NB4 (cell line): ENCODE measurements at regions not wholly inside any gene's neighbourhood (a gene's known extent, or its start where the extent isn't known, plus 50 kb on each side); places are given as distances from the start of the nearest gene placed in this dataset.
"Not testable (repeated sequence)": the region's sequence is repeated elsewhere in the genome, so short reads cannot be mapped to it uniquely, and the experiment has no call there.

ENCODE experiments used
- DNase-seq: peaks from one replicate; pipeline ENCODE4 v3.0.0; 2010; ENCODE audit warnings: low read depth
- H3K4me3 ChIP-seq: one replicate; pipeline ENCODE4 v1.5.1; 2011; ENCODE audit warnings: mild to moderate bottlenecking, low read depth, low read length, moderate library complexity
- MYC ChIP-seq: IDR thresholded peaks from 2 replicates; pipeline ENCODE4 v1.6.1; 2011; ENCODE audit warnings: low read depth, low read length
- POLR2A ChIP-seq: IDR thresholded peaks from 2 replicates; pipeline ENCODE4 v1.6.1; 2011; ENCODE audit warnings: mild to moderate bottlenecking; ENCODE audit not compliant: insufficient read length; ENCODE audit errors: extremely low read depth
- TF ChIP-seq, protein P1 (sequence below): IDR thresholded peaks from one replicate; pipeline ENCODE4 v1.5.1; 2012; ENCODE audit warnings: low read depth, low read length
- TF ChIP-seq, protein P2 (sequence below): IDR thresholded peaks from 2 replicates; pipeline ENCODE4 v1.6.1; 2011; ENCODE audit warnings: low read depth, low read length

DNA sequence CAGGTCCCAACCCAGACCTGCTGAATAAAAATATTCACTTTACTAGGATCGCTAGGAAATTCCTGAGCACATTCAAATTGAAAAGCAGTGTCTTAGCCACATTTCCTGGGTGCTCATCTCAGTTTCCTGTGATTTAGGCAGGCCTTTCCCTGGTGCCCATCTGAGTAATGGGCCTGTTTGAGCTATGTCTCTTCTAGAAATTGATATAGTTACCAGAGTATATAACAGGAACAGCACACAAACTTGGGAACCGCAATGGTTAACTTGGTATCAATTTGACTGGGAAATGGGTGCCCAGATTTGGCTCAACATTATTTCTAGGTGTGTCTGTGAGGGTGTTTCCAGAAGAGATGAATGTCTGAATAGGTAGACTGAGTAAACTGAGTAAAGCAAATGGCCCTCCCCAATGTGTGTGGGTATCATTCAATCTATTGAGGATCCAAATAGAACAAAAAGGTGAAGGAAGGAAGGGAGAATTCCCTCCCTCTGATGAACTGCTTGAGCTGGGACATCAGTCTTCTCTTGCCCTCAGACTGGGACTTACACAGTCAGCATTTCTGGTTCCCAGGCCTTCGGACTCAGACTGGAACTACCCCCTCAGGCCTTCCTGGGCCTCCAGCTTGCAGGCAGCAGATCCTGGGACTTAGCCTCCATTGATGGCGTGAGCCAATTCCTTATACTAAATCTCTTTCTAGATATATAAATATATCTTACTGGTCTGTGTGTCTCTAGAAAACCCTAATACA lies 99.1 kb downstream of the CCDC71L start:
- DNase-seq = no peak
- no peak overlapping the region for H3K4me3 ChIP-seq
- no peak for TF ChIP-seq POLR2A
- TF ChIP-seq MYC = no peak
- TF ChIP-seq, protein P1, sequence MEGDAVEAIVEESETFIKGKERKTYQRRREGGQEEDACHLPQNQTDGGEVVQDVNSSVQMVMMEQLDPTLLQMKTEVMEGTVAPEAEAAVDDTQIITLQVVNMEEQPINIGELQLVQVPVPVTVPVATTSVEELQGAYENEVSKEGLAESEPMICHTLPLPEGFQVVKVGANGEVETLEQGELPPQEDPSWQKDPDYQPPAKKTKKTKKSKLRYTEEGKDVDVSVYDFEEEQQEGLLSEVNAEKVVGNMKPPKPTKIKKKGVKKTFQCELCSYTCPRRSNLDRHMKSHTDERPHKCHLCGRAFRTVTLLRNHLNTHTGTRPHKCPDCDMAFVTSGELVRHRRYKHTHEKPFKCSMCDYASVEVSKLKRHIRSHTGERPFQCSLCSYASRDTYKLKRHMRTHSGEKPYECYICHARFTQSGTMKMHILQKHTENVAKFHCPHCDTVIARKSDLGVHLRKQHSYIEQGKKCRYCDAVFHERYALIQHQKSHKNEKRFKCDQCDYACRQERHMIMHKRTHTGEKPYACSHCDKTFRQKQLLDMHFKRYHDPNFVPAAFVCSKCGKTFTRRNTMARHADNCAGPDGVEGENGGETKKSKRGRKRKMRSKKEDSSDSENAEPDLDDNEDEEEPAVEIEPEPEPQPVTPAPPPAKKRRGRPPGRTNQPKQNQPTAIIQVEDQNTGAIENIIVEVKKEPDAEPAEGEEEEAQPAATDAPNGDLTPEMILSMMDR = no peak
- TF ChIP-seq, protein P2, sequence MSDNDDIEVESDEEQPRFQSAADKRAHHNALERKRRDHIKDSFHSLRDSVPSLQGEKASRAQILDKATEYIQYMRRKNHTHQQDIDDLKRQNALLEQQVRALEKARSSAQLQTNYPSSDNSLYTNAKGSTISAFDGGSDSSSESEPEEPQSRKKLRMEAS = no peak

DNA sequence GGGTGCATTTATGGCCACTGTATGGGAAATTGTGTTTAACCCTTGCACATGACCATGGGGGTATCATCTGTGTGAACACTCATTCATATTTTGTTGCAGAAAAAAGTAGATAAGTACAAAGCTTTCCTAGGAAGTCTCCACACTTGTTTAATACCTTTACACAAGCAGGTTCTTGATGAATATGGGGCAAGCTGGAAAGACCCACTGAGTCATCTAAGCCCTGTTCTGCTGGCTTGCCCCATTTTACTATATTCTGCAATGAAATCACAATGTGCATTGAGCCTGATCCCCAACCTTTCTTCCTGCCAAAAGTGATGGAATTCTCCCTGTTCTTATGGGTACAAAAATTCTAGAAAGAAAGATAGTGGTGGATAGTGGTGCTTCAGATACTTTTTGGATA lies 99.8 kb downstream of the CCDC71L start:
- DNase-seq = no peak
- TF ChIP-seq, protein P1 = no peak
- TF ChIP-seq POLR2A = no peak
- no peak for TF ChIP-seq MYC
- TF ChIP-seq, protein P2 = no peak

DNA sequence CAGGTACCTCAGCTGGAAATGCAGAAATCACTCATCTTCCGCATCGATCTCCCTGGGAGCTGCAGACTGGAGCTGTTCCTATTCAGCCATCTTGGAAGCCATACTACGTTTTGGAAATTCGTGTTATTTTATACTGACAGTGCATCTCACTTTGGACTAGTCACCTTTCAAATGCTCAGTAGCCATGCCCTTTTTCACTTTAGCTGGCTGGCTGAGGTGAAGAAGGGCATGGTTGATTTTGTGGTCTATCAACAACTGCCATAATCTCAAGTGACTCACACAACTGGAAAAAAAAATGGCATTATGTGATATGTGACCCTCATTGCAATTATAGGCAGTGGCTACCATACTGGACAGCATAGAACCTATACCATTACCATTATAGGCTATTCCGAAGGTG lies 100.5 kb downstream of the CCDC71L start:
- no peak for DNase-seq
- TF ChIP-seq, protein P2 = no peak
- no peak for TF ChIP-seq POLR2A
- TF ChIP-seq, protein P1 = no peak
- no peak for TF ChIP-seq MYC
- H3K4me3 ChIP-seq = no peak overlapping the region

More for the DNA sequence above, 99.8 kb downstream of the CCDC71L start:
- H3K4me3 ChIP-seq = no peak overlapping the region

DNA sequence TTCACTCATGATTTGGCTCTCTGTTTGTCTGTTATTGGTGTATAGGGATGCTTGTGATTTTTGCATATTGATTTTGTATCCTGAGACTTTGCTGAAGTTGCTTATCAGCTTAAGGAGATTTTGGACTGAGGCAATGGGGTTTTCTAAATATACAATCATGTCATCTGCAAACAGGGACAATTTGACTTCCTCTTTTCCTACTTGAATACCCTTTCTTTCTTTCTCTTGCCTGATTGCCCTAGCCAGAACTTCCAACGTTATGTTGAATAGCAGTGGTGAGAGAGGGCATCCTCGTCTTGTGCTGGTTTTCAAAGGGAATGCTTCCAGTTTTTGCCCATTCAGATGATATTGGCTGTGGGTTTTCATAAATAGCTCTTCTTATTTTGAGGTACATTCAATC lies 104.7 kb downstream of the CCDC71L start:
- not testable (repeated sequence) for DNase-seq, H3K4me3 ChIP-seq

DNA sequence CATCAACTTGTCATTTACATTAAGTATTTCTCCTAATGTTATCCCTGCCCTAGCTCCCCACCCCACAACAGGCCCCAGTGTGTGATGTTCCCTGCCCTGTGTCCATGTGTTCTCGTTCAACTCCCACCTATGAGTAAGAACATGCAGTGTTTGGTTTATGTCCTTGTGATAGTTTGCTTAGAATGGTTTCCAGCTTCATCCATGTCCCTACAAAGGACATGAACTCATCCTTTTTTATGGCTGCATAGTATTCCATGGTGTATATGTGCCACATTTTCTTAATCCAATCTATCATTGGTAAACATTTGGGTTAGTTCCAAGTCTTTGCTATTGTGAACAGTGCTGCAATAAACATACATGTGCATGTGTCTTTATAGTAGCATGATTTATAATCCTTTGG lies 106.3 kb downstream of the CCDC71L start:
- H3K4me3 ChIP-seq, DNase-seq: not testable (repeated sequence)

DNA sequence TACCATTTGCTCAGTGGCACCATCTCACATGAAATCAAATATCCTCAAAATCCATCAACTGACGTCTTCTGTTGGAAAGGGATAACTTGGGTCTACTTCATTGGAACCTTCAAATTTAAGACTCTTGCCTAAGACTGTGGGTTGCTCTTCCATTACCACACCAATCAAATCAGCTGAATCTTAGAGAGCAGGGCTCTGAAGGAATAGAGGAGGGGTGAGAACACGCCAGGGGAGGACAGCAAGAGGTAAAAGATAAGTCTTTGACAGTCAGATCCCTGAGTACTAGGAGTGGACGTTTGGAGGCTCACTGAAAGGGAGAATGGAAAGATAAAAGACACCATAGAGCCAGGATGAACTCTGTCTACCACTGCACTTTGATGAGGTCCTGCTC lies 107.5 kb downstream of the CCDC71L start:
- H3K4me3 ChIP-seq = no peak overlapping the region
- DNase-seq = no peak
- TF ChIP-seq MYC = no peak
- no peak for TF ChIP-seq POLR2A
- TF ChIP-seq, protein P2 = no peak
- TF ChIP-seq, protein P1 = no peak

DNA sequence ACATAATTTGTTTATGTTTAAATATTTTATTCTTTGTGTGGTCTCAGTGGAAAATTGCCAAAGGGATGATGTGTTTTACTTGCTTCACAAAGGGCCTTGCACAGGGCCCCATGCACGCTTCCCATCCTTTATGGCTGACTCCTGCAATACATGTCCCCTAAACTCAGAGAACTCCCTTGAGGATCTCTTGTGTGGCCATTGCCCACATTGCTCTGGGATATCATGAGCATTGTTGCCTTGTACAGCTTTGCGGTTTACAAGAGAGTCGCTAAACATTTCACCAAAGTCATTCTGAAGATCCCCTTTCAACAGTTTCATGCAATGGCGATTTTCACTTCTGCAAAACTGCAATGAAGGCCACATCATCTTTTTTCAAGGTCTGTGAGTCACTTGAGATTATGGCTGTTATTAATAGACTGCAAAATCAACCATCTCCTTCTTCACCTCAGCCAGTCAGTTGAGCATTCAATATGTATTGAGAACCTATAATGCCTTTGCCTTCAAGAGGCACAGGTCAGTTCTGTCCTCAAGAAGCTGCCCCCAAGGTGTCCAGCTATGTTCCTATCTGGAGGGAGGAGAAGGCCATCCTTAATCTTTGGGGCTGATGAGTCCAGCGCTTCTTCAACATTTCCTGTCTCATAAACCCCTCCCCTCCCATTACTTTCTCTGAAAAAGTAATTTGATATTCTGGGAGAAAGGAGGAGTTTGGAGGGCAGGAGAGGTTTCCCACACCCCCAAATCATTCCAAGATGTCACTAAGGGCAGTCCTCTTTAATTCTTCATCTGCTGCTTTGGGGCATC lies 108.1 kb downstream of the CCDC71L start:
- peak; percentile 94 for DNase-seq
- TF ChIP-seq, protein P1 = no peak
- TF ChIP-seq POLR2A (no peak), MYC (no peak)
- TF ChIP-seq, protein P2 = no peak
- H3K4me3 ChIP-seq = no peak overlapping the region
